ENCODE measurements at regions not wholly inside any gene's neighbourhood (a gene's known extent, or its start where the extent isn't known, plus 50 kb on each side); places are given as distances from the start of the nearest gene placed in this dataset.

- ATAC-seq, result no peak
- H3K36me3 Mint-ChIP-seq, result no peaks in the 10 kb centered on the region
- Histone ChIP-seq H3K36me3 (ENCODE audit: control insufficient read depth, insufficient read depth, low read length) (no peaks in the 10 kb centered on the region), H3K4me3 (ENCODE audit: low read length) (no peak overlapping the region), H3K4me1 (ENCODE audit: control insufficient read depth, insufficient read depth, low read length) (no peaks in the 10 kb centered on the region), H3K27me3 (ENCODE audit: control insufficient read depth, insufficient read depth, low read length) (no peaks in the 10 kb centered on the region), H3K9me3 (ENCODE audit: control insufficient read depth, insufficient read depth, low read length) (no peaks in the 10 kb centered on the region), H3K27ac (ENCODE audit: low read length) (no peak overlapping the region)
- no peak for TF ChIP-seq CTCF (IDR thresholded peaks at IDR 0.05)
- no peaks in the 10 kb centered on the region for H3K4me1 Mint-ChIP-seq
- no peak overlapping the region for H3K27ac Mint-ChIP-seq
- DNase-seq, result no peak
- no peaks in the 10 kb centered on the region for H3K27me3 Mint-ChIP-seq (ENCODE audit: low read depth in 2 of 2)
- no peak overlapping the region for H3K4me3 Mint-ChIP-seq
- intact Hi-C loops (cut with micrococcal nuclease), result no loop called here
- H3K9me3 Mint-ChIP-seq, result peaks cover 0 to 9% of the 10 kb centered on the region in 2 donors
Observed at GRCh38 chr9:73543727-73544126, 392.1 kb downstream of the ANXA1 start.

- no peak overlapping the region for H3K4me3 Mint-ChIP-seq
- ATAC-seq (no peak), DNase-seq (no peak)
- no peaks in the 10 kb centered on the region for H3K36me3 Mint-ChIP-seq
- H3K4me1 Mint-ChIP-seq, result no peaks in the 10 kb centered on the region
- H3K27ac Mint-ChIP-seq, result no peak overlapping the region
- Histone ChIP-seq H3K36me3 (ENCODE audit: control insufficient read depth, insufficient read depth, low read length) (no peaks in the 10 kb centered on the region), H3K27ac (ENCODE audit: low read length) (no peak overlapping the region), H3K4me1 (ENCODE audit: control insufficient read depth, insufficient read depth, low read length) (no peaks in the 10 kb centered on the region), H3K27me3 (ENCODE audit: control insufficient read depth, insufficient read depth, low read length) (no peaks in the 10 kb centered on the region), H3K9me3 (ENCODE audit: control insufficient read depth, insufficient read depth, low read length) (no peaks in the 10 kb centered on the region), H3K4me3 (ENCODE audit: low read length) (no peak overlapping the region)
- H3K9me3 Mint-ChIP-seq, result peaks cover 0 to 12% of the 10 kb centered on the region in 2 donors
- 86% methylated on average over 3 of the region's 5 CpGs for WGBS (ENCODE audit: insufficient coverage)
- no peak for TF ChIP-seq CTCF (IDR thresholded peaks at IDR 0.05)
- no peaks in the 10 kb centered on the region for H3K27me3 Mint-ChIP-seq (ENCODE audit: low read depth in 2 of 2)
- intact Hi-C loops (cut with micrococcal nuclease), result no loop called here
Observed at GRCh38 chr9:73548201-73548600, 396.5 kb downstream of the ANXA1 start.

- H3K9me3 Mint-ChIP-seq, result peaks cover 0 to 12% of the 10 kb centered on the region in 2 donors
- Histone ChIP-seq H3K27ac (ENCODE audit: low read length) (no peak overlapping the region), H3K4me3 (ENCODE audit: low read length) (no peak overlapping the region), H3K4me1 (ENCODE audit: control insufficient read depth, insufficient read depth, low read length) (no peaks in the 10 kb centered on the region), H3K36me3 (ENCODE audit: control insufficient read depth, insufficient read depth, low read length) (no peaks in the 10 kb centered on the region), H3K9me3 (ENCODE audit: control insufficient read depth, insufficient read depth, low read length) (no peaks in the 10 kb centered on the region), H3K27me3 (ENCODE audit: control insufficient read depth, insufficient read depth, low read length) (no peaks in the 10 kb centered on the region)
- no peak overlapping the region for H3K27ac Mint-ChIP-seq
- no peaks in the 10 kb centered on the region for H3K4me1 Mint-ChIP-seq
- DNase-seq (no peak), ATAC-seq (no peak)
- no peaks in the 10 kb centered on the region for H3K27me3 Mint-ChIP-seq (ENCODE audit: low read depth in 2 of 2)
- no peak for TF ChIP-seq CTCF (IDR thresholded peaks at IDR 0.05)
- intact Hi-C loops (cut with micrococcal nuclease), result no loop called here
- no CpG with 5 or more reads among the region's 1 CpG for WGBS (ENCODE audit: insufficient coverage)
- H3K4me3 Mint-ChIP-seq, result no peak overlapping the region
- H3K36me3 Mint-ChIP-seq, result no peaks in the 10 kb centered on the region
Observed at GRCh38 chr9:73549991-73550390, 398.3 kb downstream of the ANXA1 start.

GRCh38 chr9:73553295-73553694, 401.6 kb downstream of the ANXA1 start:
- Histone ChIP-seq H3K27me3 (ENCODE audit: control insufficient read depth, insufficient read depth, low read length) (no peaks in the 10 kb centered on the region), H3K36me3 (ENCODE audit: control insufficient read depth, insufficient read depth, low read length) (no peaks in the 10 kb centered on the region), H3K9me3 (ENCODE audit: control insufficient read depth, insufficient read depth, low read length) (no peaks in the 10 kb centered on the region), H3K4me3 (ENCODE audit: low read length) (no peak overlapping the region), H3K4me1 (ENCODE audit: control insufficient read depth, insufficient read depth, low read length) (no peaks in the 10 kb centered on the region), H3K27ac (ENCODE audit: low read length) (no peak overlapping the region)
- Mint-ChIP-seq H3K4me3 (no peak overlapping the region), H3K27ac (no peak overlapping the region), H3K27me3 (ENCODE audit: low read depth in 2 of 2) (no peaks in the 10 kb centered on the region), H3K4me1 (no peaks in the 10 kb centered on the region), H3K9me3 (peaks cover 0 to 9% of the 10 kb centered on the region in 2 donors), H3K36me3 (no peaks in the 10 kb centered on the region)
- no peak for DNase-seq
- no peak for TF ChIP-seq CTCF (IDR thresholded peaks at IDR 0.05)
- intact Hi-C loops (cut with micrococcal nuclease), result no loop called here
- WGBS (ENCODE audit: insufficient coverage), result 90% methylated on average over 2 of the region's 3 CpGs
- ATAC-seq, result no peak

All from natural killer cell (primary cell).